Heart left ventricle (tissue), 16 donors: ENCODE measurements at regions not wholly inside any gene's neighbourhood (a gene's known extent, or its start where the extent isn't known, plus 50 kb on each side); places are given as distances from the start of the nearest gene placed in this dataset.

ENCODE experiments used
- ATAC-seq, 4 donors: fragments of 200-7000 bp; cut with Tn5 transposase; one replicate each; pipeline ENCODE4 v1.9.1; 2020 to 2022; ENCODE audit warnings: moderate library complexity in 4 of 4, mild to moderate bottlenecking in 3 of 4, moderate number of reproducible peaks in 1 of 4
- DNase-seq, 5 donors: peaks; one replicate each; pipeline ENCODE4 v3.0.0-alpha.2; 2020
- H3K27ac ChIP-seq, 12 donors: fragments of 200-600 bp; sonication (generic) in 4 of 12; one replicate each; pipeline versions ENCODE4 v1.5.0 to v1.8.0; 2016 to 2022; ENCODE audit warnings: mild to moderate bottlenecking in 2 of 12
- H3K27me3 ChIP-seq, 9 donors: fragments of 200-600 bp; sonication (generic) in 2 of 9; one replicate each; pipeline versions ENCODE4 v1.5.1 to v1.8.0; 2016 to 2022; ENCODE audit warnings: mild to moderate bottlenecking in 3 of 9
- H3K36me3 ChIP-seq, 9 donors: fragments of 200-600 bp; sonication (generic) in 2 of 9; one replicate each; pipeline versions ENCODE4 v1.5.0 to v1.8.0; 2018 to 2022; ENCODE audit warnings: mild to moderate bottlenecking in 2 of 9
- H3K4me1 ChIP-seq, 12 donors: fragments of 200-600 bp; sonication (generic) in 4 of 12; one replicate each; pipeline versions ENCODE4 v1.5.0 to v1.8.0; 2016 to 2022; ENCODE audit warnings: mild to moderate bottlenecking in 3 of 12
- H3K4me3 ChIP-seq, 12 donors: fragments of 200-600 bp; sonication (generic) in 4 of 12; one replicate each; pipeline versions ENCODE4 v1.5.0 to v1.8.0; 2017 to 2022; ENCODE audit warnings: mild to moderate bottlenecking in 9 of 12, moderate library complexity in 4 of 12
- H3K9me3 ChIP-seq, 12 donors: fragments of 200-600 bp; sonication (generic) in 4 of 12; one replicate each; pipeline versions ENCODE4 v1.5.0 to v1.8.0; 2016 to 2022; ENCODE audit warnings: mild to moderate bottlenecking in 1 of 12
- POLR2A ChIP-seq, 2 donors: fragments of 450-650 bp; IDR thresholded peaks; one replicate each; pipeline ENCODE4 v1.6.1; 2017; ENCODE audit warnings: antibody characterized with exemption in 2 of 2, mild to moderate bottlenecking in 2 of 2, moderate library complexity in 2 of 2
- WGBS, 4 donors: extraction: QIAGEN DNeasy Blood & Tissue Kit in 2 of 4; methylation state at CpG; one replicate each; pipeline versions ENCODE4 v1.1.5 to v1.1.7; 2013 to 2018; 5-methylcytosine and 5-hydroxymethylcytosine counted together
- intact Hi-C, 10 donors: fragments of 100-400 bp; cut with DNase I; formaldehyde crosslinking; loops; one replicate each; pipeline versions ENCODE4 v1.11.1 to v1.14.2; 2022
- TF ChIP-seq, protein P1 (sequence below), 12 donors: fragments of 200-600 bp; sonication (generic) in 4 of 12; IDR thresholded peaks; one replicate each; pipeline versions ENCODE4 v1.5.0 to v1.8.0; 2018 to 2022; ENCODE audit warnings: antibody characterized with exemption in 12 of 12, mild to moderate bottlenecking in 5 of 12
- donor health status: ischemic (EF 13 %, LVEDD 7.1; RV severe dilation, severe dysfunction).
- donor health status: healthy with polysubstance abuse.
- donor health status: DM: no; HTN: yes; CAD: no.
- donor health status: DM: no; HTN: no; CAD: no.
- donor health status: ischemic (EF 25% LVEDD 6.9; RV normal size, moderate dysfunction).
- donor health status: ischemic (EF 25% LVEDD 5.7; RV mildly dilated, moderate dysfunction).
- donor health status: healthy.
- donor health status: DM: yes; HTN: yes; CAD: no.
- donor health status: ischemic (EF 35%, LVEDD 5.7; RV mildly dilated, moderate dysfunction).
- donor health status: nonischemic (EF 11% LVEDD 7.7; RV severe dilation, severe dysfunction).
- donor health status: DM: yes; HTN: yes; CAD: no.
- donor health status: PGD.
- donor health status: ischemic (EF 29% LVEDD 5.4; RV normal size, mild dysfunction).
- donor health status: nonischemic (EF 23%, LVEDD 6.1; RV moderate dilation, normal function).

GRCh38 chr5:67301285-67301903 lies 104.8 kb upstream of the CD180 start:
- Histone ChIP-seq H3K27me3 (no peaks in the 10 kb centered on the region), H3K36me3 (no peaks in the 10 kb centered on the region), H3K4me3 (no peak overlapping the region), H3K27ac (peak overlapping the region in 10 of 12 donors; percentile 1 to 84 (median 60)), H3K4me1 (peaks cover 0 to 58% (median 8%) of the 10 kb centered on the region in 12 donors), H3K9me3 (no peaks in the 10 kb centered on the region)
- TF ChIP-seq, protein P1, sequence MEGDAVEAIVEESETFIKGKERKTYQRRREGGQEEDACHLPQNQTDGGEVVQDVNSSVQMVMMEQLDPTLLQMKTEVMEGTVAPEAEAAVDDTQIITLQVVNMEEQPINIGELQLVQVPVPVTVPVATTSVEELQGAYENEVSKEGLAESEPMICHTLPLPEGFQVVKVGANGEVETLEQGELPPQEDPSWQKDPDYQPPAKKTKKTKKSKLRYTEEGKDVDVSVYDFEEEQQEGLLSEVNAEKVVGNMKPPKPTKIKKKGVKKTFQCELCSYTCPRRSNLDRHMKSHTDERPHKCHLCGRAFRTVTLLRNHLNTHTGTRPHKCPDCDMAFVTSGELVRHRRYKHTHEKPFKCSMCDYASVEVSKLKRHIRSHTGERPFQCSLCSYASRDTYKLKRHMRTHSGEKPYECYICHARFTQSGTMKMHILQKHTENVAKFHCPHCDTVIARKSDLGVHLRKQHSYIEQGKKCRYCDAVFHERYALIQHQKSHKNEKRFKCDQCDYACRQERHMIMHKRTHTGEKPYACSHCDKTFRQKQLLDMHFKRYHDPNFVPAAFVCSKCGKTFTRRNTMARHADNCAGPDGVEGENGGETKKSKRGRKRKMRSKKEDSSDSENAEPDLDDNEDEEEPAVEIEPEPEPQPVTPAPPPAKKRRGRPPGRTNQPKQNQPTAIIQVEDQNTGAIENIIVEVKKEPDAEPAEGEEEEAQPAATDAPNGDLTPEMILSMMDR (IDR thresholded peaks at IDR 0.05), result no peak
- TF ChIP-seq POLR2A (IDR thresholded peaks at IDR 0.05), result no peak
- intact Hi-C loops, result no loop called here
- WGBS, 4 donors, result 51 to 63% (median 58%) methylated on average over 8 of the region's 8 CpGs
- DNase-seq, result peak in 4 of 5 donors; percentile 45 to 68 (median 60)
- ATAC-seq, result peak; percentile 77 to 94 (median 89)

DNA sequence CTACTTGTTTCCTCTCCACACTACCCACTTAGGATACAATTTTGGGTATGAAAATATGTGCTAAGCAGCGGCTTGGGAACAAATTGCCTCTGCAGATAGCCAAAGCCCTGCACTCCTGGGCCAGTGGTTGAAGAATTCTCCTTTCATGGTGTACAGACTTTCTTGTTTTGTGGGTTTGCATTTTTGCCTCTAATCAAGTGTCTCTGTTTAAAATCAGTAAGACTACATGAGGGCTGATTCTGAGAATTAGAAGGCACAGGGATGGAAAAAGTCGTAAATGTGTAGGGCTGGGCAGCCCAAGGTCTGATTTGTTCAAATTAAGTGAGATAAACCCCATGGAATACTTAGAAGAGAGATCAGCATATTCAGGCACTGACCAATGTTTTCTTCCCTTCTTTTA lies 103.7 kb upstream of the CD180 start:
- Histone ChIP-seq H3K27me3 (no peaks in the 10 kb centered on the region), H3K27ac (peak overlapping the region in 9 of 12 donors; percentile 1 to 84 (median 57)), H3K4me3 (no peak overlapping the region), H3K36me3 (no peaks in the 10 kb centered on the region), H3K9me3 (no peaks in the 10 kb centered on the region), H3K4me1 (peaks cover 0 to 48% (median 7%) of the 10 kb centered on the region in 12 donors)
- ATAC-seq (no peak), DNase-seq (no peak)
- no peak for TF ChIP-seq POLR2A (IDR thresholded peaks at IDR 0.05)
- intact Hi-C loops, result no loop called here
- WGBS, 4 donors, result 76 to 85% (median 81%) methylated on average over 2 of the region's 2 CpGs

DNA sequence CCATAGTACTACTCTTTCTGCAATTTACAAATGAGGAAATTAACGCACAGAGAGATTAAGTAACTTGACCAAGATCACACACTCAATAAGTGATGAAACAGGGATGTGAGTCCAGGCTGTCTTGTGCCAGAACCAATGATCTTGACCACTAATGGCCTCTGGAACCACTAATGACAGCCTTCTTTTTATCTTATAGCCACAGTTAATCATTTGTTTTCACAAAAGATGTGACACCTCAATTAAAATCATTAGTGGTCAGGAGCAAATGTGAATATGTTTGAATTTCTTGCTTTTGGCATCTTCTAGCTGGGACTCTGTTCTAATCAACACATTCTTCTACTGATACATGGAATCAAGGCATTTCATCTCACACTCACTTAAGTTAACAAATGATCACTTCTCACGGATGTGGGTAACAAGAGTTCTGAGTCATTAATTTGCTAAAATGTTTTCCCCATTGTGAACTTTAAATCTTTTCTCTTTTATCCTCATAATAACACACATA lies 102.7 kb upstream of the CD180 start:
- 82 to 90% (median 87%) methylated on average over 2 of the region's 2 CpGs for WGBS, 4 donors
- DNase-seq (no peak), ATAC-seq (no peak)
- TF ChIP-seq POLR2A (IDR thresholded peaks at IDR 0.05), result no peak
- TF ChIP-seq, protein P1 (IDR thresholded peaks at IDR 0.05), result no peak
- no peaks in the 10 kb centered on the region for H3K36me3 ChIP-seq
- peak overlapping the region in 1 of 12 donors; percentile 73 for H3K27ac ChIP-seq
- peaks cover 0 to 38% (median 6%) of the 10 kb centered on the region in 12 donors for H3K4me1 ChIP-seq
- H3K9me3 ChIP-seq, result no peaks in the 10 kb centered on the region
- intact Hi-C loops, result no loop called here
- H3K27me3 ChIP-seq, result no peaks in the 10 kb centered on the region
- H3K4me3 ChIP-seq, result no peak overlapping the region

GRCh38 chr5:67297802-67298532 lies 101.4 kb upstream of the CD180 start:
- H3K27ac ChIP-seq, result no peak overlapping the region
- TF ChIP-seq, protein P1 (IDR thresholded peaks at IDR 0.05), result no peak
- TF ChIP-seq POLR2A (IDR thresholded peaks at IDR 0.05), result no peak
- no peaks in the 10 kb centered on the region for H3K27me3 ChIP-seq

More at GRCh38 chr5:67297802-67298532, 101.4 kb upstream of the CD180 start:
- no peak for ATAC-seq
- no peak overlapping the region for H3K4me3 ChIP-seq
- intact Hi-C loops, result no loop called here
- 94 to 96% (median 95%) methylated on average over 5 of the region's 5 CpGs for WGBS, 4 donors
- H3K4me1 ChIP-seq, result peaks cover 0 to 32% (median 6%) of the 10 kb centered on the region in 12 donors
- H3K9me3 ChIP-seq, result no peaks in the 10 kb centered on the region
- no peak for DNase-seq
- no peaks in the 10 kb centered on the region for H3K36me3 ChIP-seq
